ENCODE measurements at regions not wholly inside any gene's neighbourhood (a gene's known extent, or its start where the extent isn't known, plus 50 kb on each side); places are given as distances from the start of the nearest gene placed in this dataset.

DNA sequence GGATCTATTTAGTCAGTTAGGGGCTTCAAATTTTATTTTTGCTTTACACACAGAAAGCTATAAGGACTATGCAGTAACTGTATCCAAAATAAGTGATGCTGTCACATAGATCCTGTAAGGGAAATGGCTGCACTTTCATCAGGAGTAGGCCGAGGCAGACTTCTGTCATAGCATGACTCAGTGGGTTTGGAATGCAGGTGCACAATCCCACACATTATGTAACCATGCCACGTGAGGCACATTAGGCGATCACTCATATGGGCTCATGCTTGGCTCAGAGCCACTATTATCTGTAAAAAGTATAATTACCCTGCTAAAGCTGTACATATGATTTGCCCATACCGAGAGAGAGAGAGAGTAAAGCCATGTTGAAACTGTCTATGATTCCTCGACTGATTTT is 1189.4 kb upstream of the EYS start:
- CTCF ChIA-PET, result no interaction called here
- DNase-seq (ENCODE audit: low read depth), result no peak
- Histone ChIP-seq H3K27me3 (ENCODE audit: control insufficient read depth, insufficient read depth, low read length) (no peaks in the 10 kb centered on the region), H3K4me3 (ENCODE audit: low read depth, low read length) (no peak overlapping the region), H3K36me3 (ENCODE audit: control insufficient read depth, insufficient read depth, low read length) (no peaks in the 10 kb centered on the region)
- no peak for TF ChIP-seq CTCF (IDR thresholded peaks at IDR 0.05; ENCODE audit: insufficient read depth, low read depth, low read length)
- POLR2A ChIA-PET, result no interaction called here

DNA sequence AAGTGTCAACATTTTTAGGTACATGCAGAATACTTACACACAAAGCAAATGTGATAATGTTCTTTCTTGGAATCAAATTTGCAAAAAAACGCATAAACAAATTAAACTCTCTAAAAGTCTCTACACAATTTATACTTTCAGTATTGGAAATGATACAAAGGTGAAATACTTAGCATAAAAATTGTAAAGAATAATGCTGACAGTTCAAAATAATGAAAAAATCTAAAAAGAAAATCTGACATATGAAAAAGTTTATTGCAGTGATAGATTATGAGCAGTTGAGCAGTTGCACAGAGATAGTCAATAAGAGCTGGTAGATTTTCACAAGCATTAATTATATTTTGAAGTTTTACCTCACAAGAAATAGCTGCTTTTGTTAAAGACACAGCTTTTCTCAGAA is 1176.4 kb upstream of the EYS start:
- DNase-seq (ENCODE audit: low read depth), result no peak
- POLR2A ChIA-PET, result no interaction called here
- Histone ChIP-seq H3K27me3 (ENCODE audit: control insufficient read depth, insufficient read depth, low read length) (no peaks in the 10 kb centered on the region), H3K4me3 (ENCODE audit: low read depth, low read length) (no peak overlapping the region), H3K36me3 (ENCODE audit: control insufficient read depth, insufficient read depth, low read length) (no peaks in the 10 kb centered on the region)
- no peak for TF ChIP-seq CTCF (IDR thresholded peaks at IDR 0.05; ENCODE audit: insufficient read depth, low read depth, low read length)
- CTCF ChIA-PET, result no interaction called here

DNA sequence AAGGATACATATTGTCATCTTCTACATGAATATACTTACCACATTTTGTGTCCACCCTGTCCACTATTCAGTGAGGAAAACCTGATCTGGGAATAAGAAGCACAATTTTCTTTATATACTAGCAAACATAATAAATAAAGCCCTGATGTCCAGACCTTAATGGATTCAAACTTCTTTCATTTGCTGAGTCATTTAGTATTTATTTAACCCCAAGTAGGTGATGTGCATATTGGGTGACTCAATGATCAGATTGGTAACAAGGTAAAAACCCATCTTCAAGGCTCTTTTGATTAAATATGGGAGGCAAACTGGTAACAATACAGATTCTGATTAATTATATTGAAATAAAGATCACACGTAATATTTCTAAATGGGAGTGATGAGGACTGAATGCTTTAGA is 1159.8 kb upstream of the EYS start:
- POLR2A ChIA-PET, result no interaction called here
- no peak overlapping the region for H3K4me3 ChIP-seq (ENCODE audit: low read depth, low read length)
- no peaks in the 10 kb centered on the region for H3K27me3 ChIP-seq (ENCODE audit: control insufficient read depth, insufficient read depth, low read length)
- no peak for DNase-seq (ENCODE audit: low read depth)
- CTCF ChIA-PET, result no interaction called here
- no peak for TF ChIP-seq CTCF (IDR thresholded peaks at IDR 0.05; ENCODE audit: insufficient read depth, low read depth, low read length)
- H3K36me3 ChIP-seq (ENCODE audit: control insufficient read depth, insufficient read depth, low read length), result no peaks in the 10 kb centered on the region

DNA sequence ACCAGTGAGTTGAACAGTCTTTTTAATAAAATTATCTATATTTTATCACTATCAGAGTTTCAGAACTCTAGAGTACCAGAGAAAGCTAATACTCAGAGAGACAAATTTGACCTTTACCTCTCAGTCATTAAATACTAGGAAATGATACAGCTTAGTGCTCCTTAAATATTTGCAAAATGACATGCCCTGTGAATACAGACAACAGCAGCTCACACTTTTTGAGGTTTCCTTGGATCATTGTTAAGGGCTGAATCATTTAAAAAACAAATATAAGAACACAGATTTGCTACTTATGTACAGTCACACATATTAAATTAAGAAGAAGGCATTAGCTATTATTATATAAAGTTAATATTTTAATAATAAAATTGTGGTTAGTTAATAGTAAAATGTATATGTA is 1158.7 kb upstream of the EYS start:
- no peak for DNase-seq (ENCODE audit: low read depth)
- Histone ChIP-seq H3K27me3 (ENCODE audit: control insufficient read depth, insufficient read depth, low read length) (no peaks in the 10 kb centered on the region), H3K36me3 (ENCODE audit: control insufficient read depth, insufficient read depth, low read length) (no peaks in the 10 kb centered on the region), H3K4me3 (ENCODE audit: low read depth, low read length) (no peak overlapping the region)
- POLR2A ChIA-PET, result no interaction called here
- CTCF ChIA-PET, result interaction anchor here (0.6 kb wide), 1 partner anchor 289 kb away, joined by 3 read pairs; no protein-coding TSS in a partner anchor
- no peak for TF ChIP-seq CTCF (IDR thresholded peaks at IDR 0.05; ENCODE audit: insufficient read depth, low read depth, low read length)

- ChIA-PET POLR2A (no interaction called here), CTCF (no interaction called here)
- no peak for DNase-seq (ENCODE audit: low read depth)
- Histone ChIP-seq H3K4me3 (ENCODE audit: low read depth, low read length) (no peak overlapping the region), H3K27me3 (ENCODE audit: control insufficient read depth, insufficient read depth, low read length) (no peaks in the 10 kb centered on the region), H3K36me3 (ENCODE audit: control insufficient read depth, insufficient read depth, low read length) (no peaks in the 10 kb centered on the region)
- TF ChIP-seq CTCF (IDR thresholded peaks at IDR 0.05; ENCODE audit: insufficient read depth, low read depth, low read length), result no peak
Measured at GRCh38 chr6:66861007-66861541, 1154.0 kb upstream of the EYS start.
